HG02571 (cell line): ENCODE measurements at regions not wholly inside any gene's neighbourhood (a gene's known extent, or its start where the extent isn't known, plus 50 kb on each side); places are given as distances from the start of the nearest gene placed in this dataset.

Experiments used
- ATAC-seq: cut with Tn5 transposase; IDR thresholded peaks from one replicate; pipeline ENCODE4 v1.9.1; 2021; ENCODE audit warnings: mild to moderate bottlenecking, moderate library complexity; ENCODE audit not compliant: unreplicated experiment

GRCh38 chr2:15074319-15074718, 441.8 kb downstream of the LRATD1 start:
- ATAC-seq, result no peak

GRCh38 chr2:15074751-15075700, 442.5 kb downstream of the LRATD1 start:
- ATAC-seq, result no peak

- no peak for ATAC-seq
These were observed 444.2 kb downstream of the LRATD1 start for GRCh38 chr2:15076668-15077067.

- ATAC-seq, result no peak
These were observed 448.8 kb downstream of the LRATD1 start for GRCh38 chr2:15081356-15081755.

- ATAC-seq, result no peak
These were observed 449.9 kb downstream of the LRATD1 start for GRCh38 chr2:15082105-15083058.

GRCh38 chr2:15084826-15085489, 452.4 kb downstream of the LRATD1 start:
- ATAC-seq, result no peak

GRCh38 chr2:15092181-15092580, 459.7 kb downstream of the LRATD1 start:
- ATAC-seq, result no peak

GRCh38 chr2:15092691-15093090, 460.2 kb downstream of the LRATD1 start:
- no peak for ATAC-seq

- no peak for ATAC-seq
These were observed 461.6 kb downstream of the LRATD1 start for GRCh38 chr2:15094161-15094560.

GRCh38 chr2:15096873-15097272, 464.3 kb downstream of the NBAS start:
- no peak for ATAC-seq

GRCh38 chr2:15107137-15107536, 454.0 kb downstream of the NBAS start:
- no peak for ATAC-seq

GRCh38 chr2:15111718-15112117, 449.4 kb downstream of the NBAS start:
- ATAC-seq, result no peak

GRCh38 chr2:15112216-15112615, 448.9 kb downstream of the NBAS start:
- no peak for ATAC-seq

GRCh38 chr2:15115776-15116175, 445.4 kb downstream of the NBAS start:
- ATAC-seq, result no peak

- ATAC-seq, result no peak
These were observed 444.3 kb downstream of the NBAS start for GRCh38 chr2:15116830-15117229.
